OCI-LY7 (cell line): ENCODE measurements at regions not wholly inside any gene's neighbourhood (a gene's known extent, or its start where the extent isn't known, plus 50 kb on each side); places are given as distances from the start of the nearest gene placed in this dataset.

Source experiments
- EZH2phosphoT487 ChIP-seq: fragments of 200-600 bp; sonication (generic); IDR thresholded peaks from 2 replicates; pipeline ENCODE4 v1.6.1; 2018; ENCODE audit warnings: low read depth, borderline replicate concordance, mild to moderate bottlenecking, mixed run types, antibody characterized with exemption, low read length, moderate library complexity, mixed read lengths
- TF ChIP-seq, protein P1 (sequence below): fragments of 200-600 bp; sonication (generic); conservative IDR thresholded peaks from 2 replicates; pipeline ENCODE4 v1.5.1; 2014; ENCODE audit warnings: mild to moderate bottlenecking, antibody characterized with exemption, low read length, moderate library complexity, mixed read lengths

DNA sequence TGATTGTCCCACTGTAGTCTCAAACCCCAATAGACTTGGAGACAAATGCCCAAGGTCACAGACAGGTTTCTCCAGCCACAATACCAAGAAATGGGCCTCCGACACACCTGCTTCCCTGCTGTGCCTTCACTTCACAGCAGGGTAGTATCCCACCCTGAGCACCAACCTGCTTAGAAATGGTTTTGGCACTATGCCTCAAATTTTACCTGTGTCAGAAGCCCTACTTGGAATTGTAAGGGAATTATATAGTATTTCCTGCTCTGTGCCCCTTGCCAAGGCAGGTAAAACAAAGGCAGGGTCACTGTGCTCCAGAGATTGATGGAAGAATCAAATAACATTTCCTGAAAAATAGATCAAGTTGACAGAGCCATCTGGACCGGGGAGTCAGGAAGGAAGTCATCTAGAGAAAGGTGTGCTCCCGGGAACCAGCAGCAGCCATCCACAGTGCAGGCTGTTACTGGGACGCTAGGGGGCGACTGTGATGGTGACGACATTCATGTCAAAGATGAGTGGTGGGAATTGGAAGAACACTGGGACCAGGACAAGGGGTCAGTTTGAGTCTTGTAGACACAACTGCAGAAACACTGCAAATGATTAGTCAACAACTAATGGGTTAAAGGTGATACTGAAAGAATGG, 117.8 kb upstream of the AKR1E2 start:
- TF ChIP-seq, protein P1, sequence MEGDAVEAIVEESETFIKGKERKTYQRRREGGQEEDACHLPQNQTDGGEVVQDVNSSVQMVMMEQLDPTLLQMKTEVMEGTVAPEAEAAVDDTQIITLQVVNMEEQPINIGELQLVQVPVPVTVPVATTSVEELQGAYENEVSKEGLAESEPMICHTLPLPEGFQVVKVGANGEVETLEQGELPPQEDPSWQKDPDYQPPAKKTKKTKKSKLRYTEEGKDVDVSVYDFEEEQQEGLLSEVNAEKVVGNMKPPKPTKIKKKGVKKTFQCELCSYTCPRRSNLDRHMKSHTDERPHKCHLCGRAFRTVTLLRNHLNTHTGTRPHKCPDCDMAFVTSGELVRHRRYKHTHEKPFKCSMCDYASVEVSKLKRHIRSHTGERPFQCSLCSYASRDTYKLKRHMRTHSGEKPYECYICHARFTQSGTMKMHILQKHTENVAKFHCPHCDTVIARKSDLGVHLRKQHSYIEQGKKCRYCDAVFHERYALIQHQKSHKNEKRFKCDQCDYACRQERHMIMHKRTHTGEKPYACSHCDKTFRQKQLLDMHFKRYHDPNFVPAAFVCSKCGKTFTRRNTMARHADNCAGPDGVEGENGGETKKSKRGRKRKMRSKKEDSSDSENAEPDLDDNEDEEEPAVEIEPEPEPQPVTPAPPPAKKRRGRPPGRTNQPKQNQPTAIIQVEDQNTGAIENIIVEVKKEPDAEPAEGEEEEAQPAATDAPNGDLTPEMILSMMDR: peak; percentile 83
- no peak for TF ChIP-seq EZH2phosphoT487
